Fibroblast of lung (primary cell): ENCODE measurements at regions not wholly inside any gene's neighbourhood (a gene's known extent, or its start where the extent isn't known, plus 50 kb on each side); places are given as distances from the start of the nearest gene placed in this dataset.

Experiments used
- DNase-seq, 2 donors: peaks; one replicate each; pipeline versions ENCODE4 v3.0.0 to v3.0.0-alpha.2; 2010; ENCODE audit warnings: low read depth in 2 of 2
- H2AFZ ChIP-seq: 2 replicates; pipeline ENCODE4 v1.5.1; 2012; ENCODE audit warnings: low read length, control low read depth, inconsistent platforms
- H3K27ac ChIP-seq: 2 replicates; pipeline ENCODE4 v1.5.1; 2011; ENCODE audit warnings: low read length, control low read depth; ENCODE audit not compliant: insufficient read depth
- H3K27me3 ChIP-seq: 2 replicates; pipeline ENCODE4 v1.5.1; 2011; ENCODE audit warnings: mild to moderate bottlenecking, low read length; ENCODE audit not compliant: control insufficient read depth, insufficient read depth
- H3K36me3 ChIP-seq: 2 replicates; pipeline ENCODE4 v1.5.1; 2011; ENCODE audit warnings: low read length; ENCODE audit not compliant: control insufficient read depth, insufficient read depth
- H3K4me1 ChIP-seq: 2 replicates; pipeline ENCODE4 v1.5.1; 2011; ENCODE audit warnings: low read length; ENCODE audit not compliant: control insufficient read depth, insufficient read depth; ENCODE audit errors: extremely low read depth
- H3K4me2 ChIP-seq: 2 replicates; pipeline ENCODE4 v1.5.1; 2011; ENCODE audit warnings: low read length, control low read depth; ENCODE audit not compliant: insufficient read depth; ENCODE audit errors: extremely low read depth
- H3K4me3 ChIP-seq, 4 experiments: fragments of 200-600 bp in 1 of 4; sonication (generic) in 1 of 4; replicated peaks in 1 of 4; 2 replicates each; pipeline ENCODE4 v1.5.1; 2011 to 2016; ENCODE audit warnings: low read length in 4 of 4, low read depth in 3 of 4, mild to moderate bottlenecking in 3 of 4, control low read depth in 2 of 4, inconsistent platforms in 1 of 4, mixed read lengths in 1 of 4; ENCODE audit not compliant: insufficient read depth in 1 of 4; ENCODE audit errors: control extremely low read depth in 1 of 4
- H3K79me2 ChIP-seq: 2 replicates; pipeline ENCODE4 v1.5.1; 2012; ENCODE audit warnings: mild to moderate bottlenecking, low read length, inconsistent platforms; ENCODE audit not compliant: control insufficient read depth, insufficient read depth
- H3K9ac ChIP-seq: 2 replicates; pipeline ENCODE4 v1.5.1; 2011; ENCODE audit warnings: mild to moderate bottlenecking, low read length, control low read depth; ENCODE audit not compliant: insufficient read depth
- H3K9me3 ChIP-seq: 2 replicates; pipeline ENCODE4 v1.5.1; 2012; ENCODE audit warnings: low read depth, low read length; ENCODE audit not compliant: control insufficient read depth, insufficient read depth
- H4K20me1 ChIP-seq: 2 replicates; pipeline ENCODE4 v1.5.1; 2011; ENCODE audit warnings: low read length; ENCODE audit not compliant: control insufficient read depth, insufficient read depth; ENCODE audit errors: extremely low read depth
- CTCF ChIP-seq, 2 donors: IDR thresholded peaks in 1 of 2; conservative IDR thresholded peaks in 1 of 2; 1 replicate in 1 of 2; 2 replicates in 1 of 2; pipeline ENCODE4 v1.5.1; 2011 to 2012; ENCODE audit warnings: low read length in 2 of 2, control low read depth in 1 of 2, inconsistent platforms in 1 of 2, low read depth in 1 of 2, mild to moderate bottlenecking in 1 of 2
- EZH2 ChIP-seq: IDR thresholded peaks from 2 replicates; pipeline ENCODE4 v1.5.1; 2012; ENCODE audit warnings: low read length, control low read depth, mild to moderate bottlenecking; ENCODE audit errors: missing control alignments

- Histone ChIP-seq H3K4me3 (no peak overlapping the region), H3K4me1 (no peaks in the 10 kb centered on the region), H3K36me3 (no peaks in the 10 kb centered on the region), H3K9ac (no peak overlapping the region), H3K9me3 (no peaks in the 10 kb centered on the region), H2AFZ (no peak overlapping the region), H3K79me2 (no peaks in the 10 kb centered on the region), H3K4me2 (no peak overlapping the region), H3K27me3 (no peaks in the 10 kb centered on the region), H4K20me1 (no peaks in the 10 kb centered on the region), H3K27ac (no peak overlapping the region)
- no peak for TF ChIP-seq CTCF (conservative IDR thresholded peaks at IDR 0.05 in 1 of 2, IDR thresholded peaks at IDR 0.05 in 1 of 2; ENCODE audit: low read depth in 1 of 2, low read length in 2 of 2)
- no peak for DNase-seq
These were observed 812.6 kb upstream of the ADGRL4 start for GRCh38 chr1:79819140-79819539.

DNA sequence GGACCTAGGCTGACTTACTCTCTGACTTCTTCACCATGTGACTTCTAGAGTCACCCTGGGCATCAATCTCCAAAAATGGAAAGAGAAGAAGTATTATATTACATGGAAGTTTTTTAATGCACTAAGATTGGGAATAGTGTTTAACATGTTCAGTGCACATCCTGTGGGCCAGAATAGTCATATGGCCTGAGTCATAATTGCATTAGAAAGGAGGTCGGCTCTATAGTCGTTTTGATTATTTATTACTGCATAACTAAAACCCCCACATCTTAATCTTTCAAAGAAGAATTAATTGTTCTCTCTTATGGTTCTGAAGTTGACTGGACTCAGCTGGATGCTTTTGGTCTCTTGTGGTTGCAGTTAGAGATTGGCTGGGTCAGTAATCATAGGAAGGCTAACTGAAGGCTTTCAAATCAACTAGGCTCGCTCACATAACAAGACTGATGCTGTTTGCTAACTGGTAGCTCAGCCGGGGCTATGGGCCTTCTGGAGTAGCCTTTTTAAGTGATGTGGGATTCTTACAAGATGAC is 810.6 kb upstream of the ADGRL4 start:
- Histone ChIP-seq H4K20me1 (no peaks in the 10 kb centered on the region), H3K79me2 (no peaks in the 10 kb centered on the region), H3K9me3 (no peaks in the 10 kb centered on the region), H3K9ac (no peak overlapping the region), H3K36me3 (no peaks in the 10 kb centered on the region), H3K27ac (no peak overlapping the region), H3K4me3 (no peak overlapping the region), H3K4me1 (peaks cover under 1% of the 10 kb centered on the region), H2AFZ (no peak overlapping the region), H3K27me3 (no peaks in the 10 kb centered on the region), H3K4me2 (no peak overlapping the region)
- peak; percentile 18 to 39 for DNase-seq
- TF ChIP-seq CTCF (conservative IDR thresholded peaks at IDR 0.05 in 1 of 2, IDR thresholded peaks at IDR 0.05 in 1 of 2; ENCODE audit: low read depth in 1 of 2, low read length in 2 of 2) (no peak), EZH2 (no peak)

DNA sequence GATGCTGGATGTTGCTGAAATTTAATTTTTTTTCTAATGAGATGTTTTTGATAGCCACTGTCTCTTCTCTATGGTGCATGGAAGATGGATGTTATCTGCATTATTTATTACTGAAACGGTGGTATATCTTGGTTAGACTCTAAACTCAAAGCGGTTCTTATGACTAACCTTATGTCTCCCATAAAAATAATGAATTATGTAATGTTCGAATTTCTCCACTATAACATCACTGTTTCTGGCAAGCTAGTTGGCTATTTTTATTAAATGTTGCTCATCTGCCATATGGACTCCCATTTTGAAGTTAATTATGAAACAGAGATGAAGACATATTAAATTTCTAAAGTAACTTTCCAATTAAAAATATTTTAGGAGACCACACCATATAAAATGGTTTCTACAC is 808.6 kb upstream of the ADGRL4 start:
- Histone ChIP-seq H3K4me2 (no peak overlapping the region), H3K4me3 (no peak overlapping the region), H3K36me3 (no peaks in the 10 kb centered on the region), H4K20me1 (no peaks in the 10 kb centered on the region), H2AFZ (no peak overlapping the region), H3K9me3 (no peaks in the 10 kb centered on the region), H3K9ac (no peak overlapping the region), H3K4me1 (peaks cover 4% of the 10 kb centered on the region), H3K79me2 (no peaks in the 10 kb centered on the region), H3K27me3 (no peaks in the 10 kb centered on the region), H3K27ac (no peak overlapping the region)
- peak in 1 of 2 donors; percentile 11 for DNase-seq
- TF ChIP-seq EZH2 (no peak), CTCF (conservative IDR thresholded peaks at IDR 0.05 in 1 of 2, IDR thresholded peaks at IDR 0.05 in 1 of 2; ENCODE audit: low read depth in 1 of 2, low read length in 2 of 2) (no peak)
